ENCODE measurements at regions not wholly inside any gene's neighbourhood (a gene's known extent, or its start where the extent isn't known, plus 50 kb on each side); places are given as distances from the start of the nearest gene placed in this dataset.
"Not testable (repeated sequence)": the region's sequence is repeated elsewhere in the genome, so short reads cannot be mapped to it uniquely, and the experiment has no call there.

DNA sequence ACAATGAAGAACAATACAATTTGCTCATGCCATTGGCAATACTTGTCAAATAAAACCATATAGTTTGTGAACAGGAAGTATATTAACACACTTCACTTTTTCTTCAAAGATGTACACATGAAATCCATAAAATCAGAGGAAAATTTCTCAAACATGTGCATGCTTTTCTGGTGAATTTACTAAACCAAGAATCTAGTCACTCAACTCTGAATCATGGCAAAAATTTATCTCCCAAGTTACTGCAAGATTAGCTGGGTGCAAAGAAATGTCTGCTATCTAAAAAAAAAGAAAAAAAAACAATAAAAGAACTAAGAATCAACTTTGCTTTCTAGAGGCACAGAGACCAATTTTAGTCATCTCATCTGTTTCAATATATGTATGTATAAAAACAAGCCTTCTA is 419.2 kb downstream of the NR4A2 start:
- Mint-ChIP-seq H3K27me3 (peaks cover 2% of the 10 kb centered on the region), H3K9me3 (no peaks in the 10 kb centered on the region), H3K36me3 (ENCODE audit: low read depth) (no peaks in the 10 kb centered on the region), H3K4me3 (no peak overlapping the region), H3K27ac (no peak overlapping the region), H3K4me1 (no peaks in the 10 kb centered on the region)
- no peak for DNase-seq
- intact Hi-C loops (cut with micrococcal nuclease) = loop anchor here (10.0 kb wide), 1 partner anchor 539 kb away; no protein-coding TSS in a partner anchor

GRCh38 chr2:155908567-155908966 is 424.0 kb downstream of the NR4A2 start:
- intact Hi-C loops (cut with micrococcal nuclease) = no loop called here
- Mint-ChIP-seq H3K9me3 (no peaks in the 10 kb centered on the region), H3K4me3 (no peak overlapping the region), H3K27ac (no peak overlapping the region), H3K36me3 (ENCODE audit: low read depth) (no peaks in the 10 kb centered on the region), H3K4me1 (no peaks in the 10 kb centered on the region), H3K27me3 (no peaks in the 10 kb centered on the region)
- DNase-seq = no peak

DNA sequence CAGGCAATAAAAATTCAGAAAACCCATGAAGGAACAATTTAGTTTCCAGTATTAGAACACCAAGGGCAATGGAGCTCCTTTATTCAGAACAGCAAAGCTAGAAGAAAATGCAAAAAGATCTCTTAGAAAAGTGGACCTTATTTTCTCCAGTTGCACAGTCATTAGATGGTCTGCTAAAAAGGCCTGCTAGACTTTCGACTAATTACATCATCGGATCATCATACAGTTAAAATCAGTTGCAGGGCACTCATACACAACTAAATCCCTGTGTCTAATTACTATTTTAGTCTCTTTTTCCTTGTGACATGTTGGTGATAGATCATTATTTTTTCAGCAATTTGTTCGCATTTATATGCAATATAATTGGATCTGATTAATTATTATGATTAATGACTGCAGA is 425.3 kb downstream of the NR4A2 start:
- DNase-seq = no peak
- H3K9me3 Mint-ChIP-seq = no peaks in the 10 kb centered on the region
- intact Hi-C loops (cut with micrococcal nuclease) = no loop called here
- H3K4me3 Mint-ChIP-seq = no peak overlapping the region
- no peaks in the 10 kb centered on the region for H3K36me3 Mint-ChIP-seq (ENCODE audit: low read depth)
- H3K4me1 Mint-ChIP-seq = no peaks in the 10 kb centered on the region
- H3K27ac Mint-ChIP-seq = no peak overlapping the region
- no peaks in the 10 kb centered on the region for H3K27me3 Mint-ChIP-seq

DNA sequence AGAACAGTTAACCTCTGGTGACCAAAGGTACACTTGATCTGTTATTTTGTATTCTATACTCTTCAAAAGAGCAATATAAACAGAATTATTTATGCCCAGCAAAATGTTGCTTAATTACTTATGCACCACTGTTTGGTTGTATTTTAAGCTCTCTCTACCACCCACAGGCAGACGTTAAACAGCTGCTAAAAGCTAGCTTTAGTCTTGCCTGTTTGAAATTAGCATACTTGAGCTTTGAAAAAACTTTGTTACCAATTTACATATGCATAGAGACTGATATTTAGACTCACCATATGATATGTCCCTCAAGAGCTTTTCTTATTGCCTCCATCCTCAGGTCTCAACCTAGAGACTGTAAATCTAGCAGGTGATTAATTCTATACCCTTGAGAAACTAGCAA is 426.9 kb downstream of the NR4A2 start:
- Mint-ChIP-seq H3K4me3 (no peak overlapping the region), H3K4me1 (no peaks in the 10 kb centered on the region), H3K36me3 (ENCODE audit: low read depth) (no peaks in the 10 kb centered on the region), H3K9me3 (no peaks in the 10 kb centered on the region), H3K27me3 (no peaks in the 10 kb centered on the region), H3K27ac (no peak overlapping the region)
- no peak for DNase-seq
- intact Hi-C loops (cut with micrococcal nuclease) = no loop called here

DNA sequence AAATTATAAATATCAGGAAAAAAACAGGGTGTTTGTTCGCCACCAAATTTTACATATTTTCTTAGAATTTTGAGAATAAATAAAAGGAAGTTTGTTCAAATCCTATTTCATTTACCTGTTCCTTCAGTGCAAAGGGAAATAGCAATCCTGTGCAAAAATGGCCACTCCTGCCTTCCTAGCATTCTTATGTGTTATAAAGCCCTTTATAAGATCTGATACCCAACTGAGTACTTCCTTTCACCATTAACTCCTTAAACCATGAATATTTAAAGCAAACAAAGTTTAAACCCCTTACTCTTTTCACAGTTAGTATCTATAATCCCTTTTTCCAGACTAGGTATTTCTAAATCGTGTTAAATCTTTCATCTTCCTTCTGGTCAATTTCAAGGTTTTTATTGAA is 427.8 kb downstream of the NR4A2 start:
- H3K9me3 Mint-ChIP-seq = no peaks in the 10 kb centered on the region
- DNase-seq = no peak
- H3K27me3 Mint-ChIP-seq = no peaks in the 10 kb centered on the region
- no peaks in the 10 kb centered on the region for H3K36me3 Mint-ChIP-seq (ENCODE audit: low read depth)
- intact Hi-C loops (cut with micrococcal nuclease) = no loop called here
- no peak overlapping the region for H3K4me3 Mint-ChIP-seq
- H3K27ac Mint-ChIP-seq = no peak overlapping the region
- H3K4me1 Mint-ChIP-seq = no peaks in the 10 kb centered on the region

DNA sequence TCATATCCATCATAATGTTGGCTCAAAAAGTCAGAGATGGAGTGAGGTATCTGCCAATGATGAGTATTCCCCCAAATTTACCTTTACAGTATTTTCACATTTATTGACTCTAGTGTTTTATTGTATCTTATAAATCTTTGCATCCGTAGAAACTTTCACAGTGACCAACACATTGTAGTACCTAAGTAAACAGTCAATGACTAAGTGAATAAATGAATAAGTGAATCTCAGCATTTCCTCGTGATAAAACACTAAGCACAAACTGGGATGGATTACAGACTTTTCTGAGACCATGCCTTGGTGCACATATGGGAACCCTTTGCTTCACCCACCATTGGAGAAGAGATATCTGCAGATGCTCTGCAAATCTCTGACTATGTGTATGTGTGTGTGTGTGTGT is 429.9 kb downstream of the NR4A2 start:
- Mint-ChIP-seq H3K27ac (no peak overlapping the region), H3K4me1 (no peaks in the 10 kb centered on the region), H3K36me3 (ENCODE audit: low read depth) (no peaks in the 10 kb centered on the region), H3K4me3 (no peak overlapping the region), H3K9me3 (no peaks in the 10 kb centered on the region), H3K27me3 (no peaks in the 10 kb centered on the region)
- no peak for DNase-seq
- intact Hi-C loops (cut with micrococcal nuclease) = no loop called here

DNA sequence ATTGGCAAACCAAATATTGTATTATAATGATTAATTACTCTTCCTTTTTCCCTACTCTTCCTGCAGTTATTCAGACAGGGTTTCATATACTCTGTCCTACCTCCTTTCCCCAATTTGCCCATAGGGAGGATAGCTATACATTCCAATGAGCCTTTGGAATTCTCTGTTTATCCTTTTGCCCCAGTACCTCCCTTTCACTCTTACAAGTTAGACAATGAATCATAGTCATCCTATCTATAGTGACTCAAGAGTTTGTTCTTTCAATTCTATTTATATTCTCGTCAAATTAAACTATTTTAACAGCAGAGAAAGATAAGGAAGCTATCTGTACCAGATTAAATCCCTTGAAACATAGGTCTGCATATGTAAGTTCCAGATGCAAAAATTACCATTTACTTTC is 437.5 kb downstream of the NR4A2 start:
- intact Hi-C loops (cut with micrococcal nuclease) = no loop called here
- Mint-ChIP-seq H3K27me3 (no peaks in the 10 kb centered on the region), H3K4me3 (no peak overlapping the region)

DNA sequence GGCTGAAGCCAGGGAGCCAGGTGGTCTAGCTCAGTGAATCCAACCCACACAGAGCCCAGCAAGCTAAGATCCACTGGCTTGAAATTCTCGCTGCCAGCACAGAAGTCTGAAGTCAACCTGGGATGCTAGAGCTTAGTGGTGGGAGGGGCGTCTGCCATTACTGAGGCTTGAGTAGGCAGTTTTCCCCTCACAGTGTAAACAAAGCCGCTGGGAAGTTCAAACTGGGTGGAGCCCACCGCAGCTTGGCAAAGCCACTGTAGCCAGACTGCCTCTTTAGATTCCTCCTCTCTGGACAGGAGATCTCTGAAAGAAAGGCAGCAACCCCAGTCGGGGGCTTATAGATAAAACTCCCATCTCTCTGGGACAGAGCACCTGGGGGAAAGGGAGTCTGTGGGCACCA is 452.1 kb downstream of the NR4A2 start:
- H3K4me3 Mint-ChIP-seq; DNase-seq; H3K4me1 Mint-ChIP-seq; intact Hi-C loops (cut with micrococcal nuclease); H3K36me3 Mint-ChIP-seq (ENCODE audit: low read depth); H3K27me3 Mint-ChIP-seq; H3K27ac Mint-ChIP-seq: not testable (repeated sequence)
- H3K9me3 Mint-ChIP-seq = peaks cover 31% of the 10 kb centered on the region

More for the DNA sequence above, 437.5 kb downstream of the NR4A2 start:
- Mint-ChIP-seq H3K27ac (no peak overlapping the region), H3K36me3 (ENCODE audit: low read depth) (no peaks in the 10 kb centered on the region), H3K9me3 (no peaks in the 10 kb centered on the region), H3K4me1 (no peaks in the 10 kb centered on the region)
- no peak for DNase-seq

DNA sequence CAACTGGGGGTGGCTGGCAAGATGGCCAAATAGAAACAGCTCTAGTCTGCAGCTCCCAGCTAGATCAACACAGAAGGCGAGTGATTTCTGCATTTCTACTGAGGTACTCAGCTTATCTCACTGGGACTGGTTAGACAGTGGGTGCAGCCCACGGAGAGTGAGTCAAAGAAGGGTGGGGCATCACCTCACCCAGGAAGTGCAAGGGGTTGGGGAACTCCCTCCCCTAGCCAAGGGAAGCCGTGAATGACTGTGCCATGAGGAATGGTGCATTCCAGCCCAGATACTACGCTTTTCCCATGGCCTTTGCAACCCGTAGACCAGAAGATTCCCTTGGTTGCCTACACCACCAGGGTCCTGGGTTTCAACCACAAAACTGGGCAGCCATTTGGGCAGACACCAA is 452.6 kb downstream of the NR4A2 start:
- H3K4me1 Mint-ChIP-seq; H3K36me3 Mint-ChIP-seq (ENCODE audit: low read depth); DNase-seq; H3K4me3 Mint-ChIP-seq; intact Hi-C loops (cut with micrococcal nuclease); H3K27ac Mint-ChIP-seq; H3K27me3 Mint-ChIP-seq: not testable (repeated sequence)
- peaks cover 27% of the 10 kb centered on the region for H3K9me3 Mint-ChIP-seq

GRCh38 chr2:155872396-155872795 is 460.1 kb downstream of the NR4A2 start:
- no peak for DNase-seq
- peaks cover 12% of the 10 kb centered on the region for H3K9me3 Mint-ChIP-seq
- no peaks in the 10 kb centered on the region for H3K27me3 Mint-ChIP-seq
- H3K27ac Mint-ChIP-seq = no peak overlapping the region
- H3K4me1 Mint-ChIP-seq = no peaks in the 10 kb centered on the region
- intact Hi-C loops (cut with micrococcal nuclease) = no loop called here
- H3K36me3 Mint-ChIP-seq (ENCODE audit: low read depth) = no peaks in the 10 kb centered on the region
- H3K4me3 Mint-ChIP-seq = no peak overlapping the region

GRCh38 chr2:155871940-155872339 is 460.6 kb downstream of the NR4A2 start:
- no peak for DNase-seq
- H3K36me3 Mint-ChIP-seq (ENCODE audit: low read depth) = no peaks in the 10 kb centered on the region
- no peaks in the 10 kb centered on the region for H3K27me3 Mint-ChIP-seq
- H3K27ac Mint-ChIP-seq = no peak overlapping the region
- H3K4me3 Mint-ChIP-seq = no peak overlapping the region
- intact Hi-C loops (cut with micrococcal nuclease) = no loop called here
- H3K9me3 Mint-ChIP-seq = peaks cover 12% of the 10 kb centered on the region
- H3K4me1 Mint-ChIP-seq = no peaks in the 10 kb centered on the region

GRCh38 chr2:155867564-155867963 is 465.0 kb downstream of the NR4A2 start:
- H3K4me1 Mint-ChIP-seq = no peaks in the 10 kb centered on the region
- no peaks in the 10 kb centered on the region for H3K36me3 Mint-ChIP-seq (ENCODE audit: low read depth)
- H3K27ac Mint-ChIP-seq = no peak overlapping the region
- no peak for DNase-seq
- H3K9me3 Mint-ChIP-seq = no peaks in the 10 kb centered on the region
- intact Hi-C loops (cut with micrococcal nuclease) = no loop called here
- no peak overlapping the region for H3K4me3 Mint-ChIP-seq
- H3K27me3 Mint-ChIP-seq = no peaks in the 10 kb centered on the region

DNA sequence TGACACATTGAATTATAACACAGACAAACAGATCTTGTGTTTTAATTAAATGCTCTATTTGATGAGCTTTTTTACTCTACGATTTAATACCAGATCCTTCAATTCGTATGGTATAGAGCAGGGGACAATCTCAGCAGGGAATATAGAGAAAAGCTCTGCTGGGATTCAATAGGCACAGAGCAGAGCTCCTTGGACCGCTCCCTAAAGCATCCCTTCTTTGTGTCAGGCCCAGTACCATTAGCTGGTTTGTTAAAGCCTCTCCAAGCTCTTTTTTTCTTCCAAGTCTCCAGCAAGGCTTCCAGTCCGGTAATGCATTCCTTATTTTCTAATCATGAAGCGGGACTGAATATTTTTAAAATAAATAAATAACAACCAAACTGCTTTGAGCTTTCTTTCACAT is 466.0 kb downstream of the NR4A2 start:
- intact Hi-C loops (cut with micrococcal nuclease) = no loop called here
- no peak for DNase-seq
- no peak overlapping the region for H3K27ac Mint-ChIP-seq
- H3K4me3 Mint-ChIP-seq = no peak overlapping the region
- H3K27me3 Mint-ChIP-seq = no peaks in the 10 kb centered on the region
- no peaks in the 10 kb centered on the region for H3K4me1 Mint-ChIP-seq
- no peaks in the 10 kb centered on the region for H3K9me3 Mint-ChIP-seq
- H3K36me3 Mint-ChIP-seq (ENCODE audit: low read depth) = no peaks in the 10 kb centered on the region

- H3K36me3 Mint-ChIP-seq (ENCODE audit: low read depth) = no peaks in the 10 kb centered on the region
- H3K27me3 Mint-ChIP-seq = no peaks in the 10 kb centered on the region
- intact Hi-C loops (cut with micrococcal nuclease) = no loop called here
- DNase-seq = no peak
- H3K4me3 Mint-ChIP-seq = no peak overlapping the region
- no peak overlapping the region for H3K27ac Mint-ChIP-seq
- no peaks in the 10 kb centered on the region for H3K9me3 Mint-ChIP-seq
- no peaks in the 10 kb centered on the region for H3K4me1 Mint-ChIP-seq
Observed at GRCh38 chr2:155852156-155852555, 480.4 kb downstream of the NR4A2 start.

GRCh38 chr2:155846259-155846658 is 486.3 kb downstream of the NR4A2 start:
- H3K4me1 Mint-ChIP-seq = no peaks in the 10 kb centered on the region
- no peak for DNase-seq
- H3K27me3 Mint-ChIP-seq = no peaks in the 10 kb centered on the region
- intact Hi-C loops (cut with micrococcal nuclease) = no loop called here
- no peaks in the 10 kb centered on the region for H3K9me3 Mint-ChIP-seq
- H3K4me3 Mint-ChIP-seq = no peak overlapping the region
- H3K36me3 Mint-ChIP-seq (ENCODE audit: low read depth) = no peaks in the 10 kb centered on the region
- no peak overlapping the region for H3K27ac Mint-ChIP-seq

All from activated CD4-positive, alpha-beta T cell treated with anti-CD3 and anti-CD28 coated beads, Interleukin-2, amount 10 ng/mL, durations not matched to agents 24 days and 14 days (primary cell).